Calu3 (cell line): ENCODE measurements at regions not wholly inside any gene's neighbourhood (a gene's known extent, or its start where the extent isn't known, plus 50 kb on each side); places are given as distances from the start of the nearest gene placed in this dataset.
"Not testable (repeated sequence)": the region's sequence is repeated elsewhere in the genome, so short reads cannot be mapped to it uniquely, and the experiment has no call there.

ENCODE experiments used
- BruUV-seq: library from RNA; stranded (reverse); fragments of 400-500 nt; replicated peaks from 2 replicates; lab custom pipeline; 2021; lab: Mats Ljungman, UMichigan
- CTCF ChIA-PET: fragments of 300-600 bp; sonication (Branson Sonifier 250); formaldehyde crosslinking; loops from one replicate; lab custom pipeline; 2022; ENCODE audit warnings: antibody characterized with exemption; lab: Charles Lee
- DNase-seq: peaks from one replicate; pipeline ENCODE4 v3.0.0; 2022
- H3K27ac Mint-ChIP-seq: one replicate; pipeline ENCODE4 v1.8.0; 2022; ENCODE audit warnings: mixed read lengths; ENCODE audit not compliant: unreplicated experiment
- H3K27me3 Mint-ChIP-seq: one replicate; pipeline ENCODE4 v1.8.0; 2022; ENCODE audit warnings: mixed read lengths; ENCODE audit not compliant: unreplicated experiment
- H3K36me3 Mint-ChIP-seq: one replicate; pipeline ENCODE4 v1.8.0; 2022; ENCODE audit warnings: mild to moderate bottlenecking, moderate library complexity, mixed read lengths; ENCODE audit not compliant: insufficient read depth, unreplicated experiment
- H3K4me1 Mint-ChIP-seq: one replicate; pipeline ENCODE4 v1.8.0; 2022; ENCODE audit warnings: mild to moderate bottlenecking, low read depth, mixed read lengths; ENCODE audit not compliant: unreplicated experiment
- H3K4me3 Mint-ChIP-seq: one replicate; pipeline ENCODE4 v1.8.0; 2022; ENCODE audit warnings: mild to moderate bottlenecking, low read depth, moderate library complexity, mixed read lengths; ENCODE audit not compliant: unreplicated experiment
- H3K9me3 Mint-ChIP-seq: one replicate; pipeline ENCODE4 v1.8.0; 2022; ENCODE audit warnings: low read depth, mixed read lengths; ENCODE audit not compliant: unreplicated experiment
- CTCF ChIP-seq: fragments of 200-600 bp; IDR thresholded peaks from one replicate; pipeline ENCODE4 v1.8.0; 2022; ENCODE audit warnings: antibody characterized with exemption; ENCODE audit not compliant: unreplicated experiment
- intact Hi-C: fragments of 100-400 bp; cut with micrococcal nuclease; formaldehyde crosslinking; loops from one replicate; pipeline ENCODE4 v1.10.0; 2022; ENCODE audit not compliant: unreplicated experiment

- no peak for TF ChIP-seq CTCF
- Mint-ChIP-seq H3K4me1 (no peaks in the 10 kb centered on the region), H3K9me3 (peaks cover 3% of the 10 kb centered on the region), H3K36me3 (no peaks in the 10 kb centered on the region), H3K27me3 (no peaks in the 10 kb centered on the region), H3K4me3 (no peak overlapping the region), H3K27ac (no peak overlapping the region)
- intact Hi-C loops, result no loop called here
- CTCF ChIA-PET, result no interaction called here
- no peak for DNase-seq
- no TSS peak for BruUV-seq
These were observed 1256.6 kb upstream of the CNTN5 start for GRCh38 chr11:97764193-97764592.

- Mint-ChIP-seq H3K36me3 (no peaks in the 10 kb centered on the region), H3K27me3 (no peaks in the 10 kb centered on the region), H3K27ac (no peak overlapping the region), H3K9me3 (peaks cover 3% of the 10 kb centered on the region), H3K4me3 (no peak overlapping the region), H3K4me1 (no peaks in the 10 kb centered on the region)
- no TSS peak for BruUV-seq
- CTCF ChIA-PET, result no interaction called here
- no peak for DNase-seq
- no peak for TF ChIP-seq CTCF
- intact Hi-C loops, result no loop called here
These were observed 1256.1 kb upstream of the CNTN5 start for GRCh38 chr11:97764605-97765004.

- BruUV-seq, result no TSS peak
- no peak for DNase-seq
- Mint-ChIP-seq H3K9me3 (peaks cover 3% of the 10 kb centered on the region), H3K36me3 (no peaks in the 10 kb centered on the region), H3K4me1 (no peaks in the 10 kb centered on the region), H3K27me3 (no peaks in the 10 kb centered on the region), H3K27ac (no peak overlapping the region), H3K4me3 (no peak overlapping the region)
- no peak for TF ChIP-seq CTCF
- CTCF ChIA-PET, result interaction anchor here (0.7 kb wide), 1 partner anchor 585 kb away, joined by 7 read pairs; no protein-coding TSS in a partner anchor
- intact Hi-C loops, result no loop called here
These were observed 1250.2 kb upstream of the CNTN5 start for GRCh38 chr11:97770570-97770969.

GRCh38 chr11:97772705-97773104 is 1248.0 kb upstream of the CNTN5 start:
- Mint-ChIP-seq H3K4me3 (no peak overlapping the region), H3K36me3 (no peaks in the 10 kb centered on the region), H3K4me1 (no peaks in the 10 kb centered on the region), H3K9me3 (peaks cover 3% of the 10 kb centered on the region), H3K27ac (no peak overlapping the region), H3K27me3 (no peaks in the 10 kb centered on the region)
- no peak for TF ChIP-seq CTCF
- CTCF ChIA-PET, result no interaction called here
- DNase-seq, result no peak
- intact Hi-C loops, result no loop called here
- BruUV-seq, result no TSS peak

- not testable (repeated sequence) for H3K4me3 Mint-ChIP-seq, BruUV-seq
- H3K9me3 Mint-ChIP-seq, result peaks cover 10% of the 10 kb centered on the region
These were observed 1236.4 kb upstream of the CNTN5 start for GRCh38 chr11:97784388-97784787.

More at GRCh38 chr11:97784388-97784787, 1236.4 kb upstream of the CNTN5 start:
- H3K36me3 Mint-ChIP-seq, H3K4me1 Mint-ChIP-seq, DNase-seq, intact Hi-C loops, H3K27ac Mint-ChIP-seq, H3K27me3 Mint-ChIP-seq, CTCF ChIA-PET: not testable (repeated sequence)
